ENCODE measurements at regions not wholly inside any gene's neighbourhood (a gene's known extent, or its start where the extent isn't known, plus 50 kb on each side); places are given as distances from the start of the nearest gene placed in this dataset.

DNA sequence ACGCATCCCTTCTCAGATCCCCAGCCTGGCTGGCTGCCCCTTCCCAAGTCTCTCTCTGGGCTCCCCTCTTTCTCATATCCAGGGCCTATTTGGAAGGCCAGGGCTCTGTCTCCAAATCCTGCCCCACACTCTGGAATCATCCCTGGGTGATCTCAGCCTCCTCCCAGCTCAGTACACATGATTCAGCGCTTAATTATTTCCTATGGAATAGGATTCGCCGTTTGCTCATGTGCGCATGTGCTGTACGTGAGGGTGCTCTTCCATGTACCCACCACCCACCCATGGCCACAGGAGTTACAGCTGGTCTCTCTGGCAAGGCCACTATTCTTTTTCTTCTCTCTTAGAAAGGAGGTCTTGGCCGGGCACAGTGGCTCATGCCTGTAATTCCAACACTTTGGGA, 81.7 kb upstream of the FOXP4 start:
- no peak for ATAC-seq
- TF ChIP-seq TOX (CRISPR knock-in tag; IDR thresholded peaks at IDR 0.05; ENCODE audit: borderline replicate concordance) (no peak), ARNTL (CRISPR knock-in tag; IDR thresholded peaks at IDR 0.05; ENCODE audit: borderline replicate concordance, low read depth) (no peak), GLIS3 (CRISPR knock-in tag; IDR thresholded peaks at IDR 0.05) (no peak), TCF4 (CRISPR knock-in tag; IDR thresholded peaks at IDR 0.05; ENCODE audit: borderline replicate concordance) (no peak), ZC3H10 (CRISPR knock-in tag; IDR thresholded peaks at IDR 0.05) (no peak), ZNF70 (CRISPR knock-in tag; IDR thresholded peaks at IDR 0.05) (no peak), ZNF565 (CRISPR knock-in tag; conservative IDR thresholded peaks at IDR 0.05; ENCODE audit: low read depth) (no peak), ZFP3 (CRISPR knock-in tag; IDR thresholded peaks at IDR 0.05) (no peak), SNAI2 (CRISPR knock-in tag; IDR thresholded peaks at IDR 0.05) (no peak), ISL1 (CRISPR knock-in tag; IDR thresholded peaks at IDR 0.05) (no peak), ESRRG (CRISPR knock-in tag; IDR thresholded peaks at IDR 0.05) (no peak), CSDC2 (CRISPR knock-in tag; IDR thresholded peaks at IDR 0.05) (no peak), ZNF8 (CRISPR knock-in tag; IDR thresholded peaks at IDR 0.05) (no peak), PPARA (CRISPR knock-in tag; IDR thresholded peaks at IDR 0.05; ENCODE audit: borderline replicate concordance) (no peak), RARB (CRISPR knock-in tag; IDR thresholded peaks at IDR 0.05) (no peak), ZFP30 (CRISPR knock-in tag; IDR thresholded peaks at IDR 0.05) (no peak)
- TF ChIP-seq, protein P1, sequence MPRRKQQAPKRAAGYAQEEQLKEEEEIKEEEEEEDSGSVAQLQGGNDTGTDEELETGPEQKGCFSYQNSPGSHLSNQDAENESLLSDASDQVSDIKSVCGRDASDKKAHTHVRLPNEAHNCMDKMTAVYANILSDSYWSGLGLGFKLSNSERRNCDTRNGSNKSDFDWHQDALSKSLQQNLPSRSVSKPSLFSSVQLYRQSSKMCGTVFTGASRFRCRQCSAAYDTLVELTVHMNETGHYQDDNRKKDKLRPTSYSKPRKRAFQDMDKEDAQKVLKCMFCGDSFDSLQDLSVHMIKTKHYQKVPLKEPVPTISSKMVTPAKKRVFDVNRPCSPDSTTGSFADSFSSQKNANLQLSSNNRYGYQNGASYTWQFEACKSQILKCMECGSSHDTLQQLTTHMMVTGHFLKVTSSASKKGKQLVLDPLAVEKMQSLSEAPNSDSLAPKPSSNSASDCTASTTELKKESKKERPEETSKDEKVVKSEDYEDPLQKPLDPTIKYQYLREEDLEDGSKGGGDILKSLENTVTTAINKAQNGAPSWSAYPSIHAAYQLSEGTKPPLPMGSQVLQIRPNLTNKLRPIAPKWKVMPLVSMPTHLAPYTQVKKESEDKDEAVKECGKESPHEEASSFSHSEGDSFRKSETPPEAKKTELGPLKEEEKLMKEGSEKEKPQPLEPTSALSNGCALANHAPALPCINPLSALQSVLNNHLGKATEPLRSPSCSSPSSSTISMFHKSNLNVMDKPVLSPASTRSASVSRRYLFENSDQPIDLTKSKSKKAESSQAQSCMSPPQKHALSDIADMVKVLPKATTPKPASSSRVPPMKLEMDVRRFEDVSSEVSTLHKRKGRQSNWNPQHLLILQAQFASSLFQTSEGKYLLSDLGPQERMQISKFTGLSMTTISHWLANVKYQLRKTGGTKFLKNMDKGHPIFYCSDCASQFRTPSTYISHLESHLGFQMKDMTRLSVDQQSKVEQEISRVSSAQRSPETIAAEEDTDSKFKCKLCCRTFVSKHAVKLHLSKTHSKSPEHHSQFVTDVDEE (CRISPR knock-in tag; IDR thresholded peaks at IDR 0.05), result no peak
- TF ChIP-seq, protein P2, sequence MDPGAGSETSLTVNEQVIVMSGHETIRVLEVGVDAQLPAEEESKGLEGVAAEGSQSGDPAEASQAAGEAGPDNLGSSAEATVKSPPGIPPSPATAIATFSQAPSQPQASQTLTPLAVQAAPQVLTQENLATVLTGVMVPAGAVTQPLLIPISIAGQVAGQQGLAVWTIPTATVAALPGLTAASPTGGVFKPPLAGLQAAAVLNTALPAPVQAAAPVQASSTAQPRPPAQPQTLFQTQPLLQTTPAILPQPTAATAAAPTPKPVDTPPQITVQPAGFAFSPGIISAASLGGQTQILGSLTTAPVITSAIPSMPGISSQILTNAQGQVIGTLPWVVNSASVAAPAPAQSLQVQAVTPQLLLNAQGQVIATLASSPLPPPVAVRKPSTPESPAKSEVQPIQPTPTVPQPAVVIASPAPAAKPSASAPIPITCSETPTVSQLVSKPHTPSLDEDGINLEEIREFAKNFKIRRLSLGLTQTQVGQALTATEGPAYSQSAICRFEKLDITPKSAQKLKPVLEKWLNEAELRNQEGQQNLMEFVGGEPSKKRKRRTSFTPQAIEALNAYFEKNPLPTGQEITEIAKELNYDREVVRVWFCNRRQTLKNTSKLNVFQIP (CRISPR knock-in tag; IDR thresholded peaks at IDR 0.05; ENCODE audit: borderline replicate concordance, low read depth), result no peak
- TF ChIP-seq, protein P3, sequence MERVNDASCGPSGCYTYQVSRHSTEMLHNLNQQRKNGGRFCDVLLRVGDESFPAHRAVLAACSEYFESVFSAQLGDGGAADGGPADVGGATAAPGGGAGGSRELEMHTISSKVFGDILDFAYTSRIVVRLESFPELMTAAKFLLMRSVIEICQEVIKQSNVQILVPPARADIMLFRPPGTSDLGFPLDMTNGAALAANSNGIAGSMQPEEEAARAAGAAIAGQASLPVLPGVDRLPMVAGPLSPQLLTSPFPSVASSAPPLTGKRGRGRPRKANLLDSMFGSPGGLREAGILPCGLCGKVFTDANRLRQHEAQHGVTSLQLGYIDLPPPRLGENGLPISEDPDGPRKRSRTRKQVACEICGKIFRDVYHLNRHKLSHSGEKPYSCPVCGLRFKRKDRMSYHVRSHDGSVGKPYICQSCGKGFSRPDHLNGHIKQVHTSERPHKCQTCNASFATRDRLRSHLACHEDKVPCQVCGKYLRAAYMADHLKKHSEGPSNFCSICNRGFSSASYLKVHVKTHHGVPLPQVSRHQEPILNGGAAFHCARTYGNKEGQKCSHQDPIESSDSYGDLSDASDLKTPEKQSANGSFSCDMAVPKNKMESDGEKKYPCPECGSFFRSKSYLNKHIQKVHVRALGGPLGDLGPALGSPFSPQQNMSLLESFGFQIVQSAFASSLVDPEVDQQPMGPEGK (CRISPR knock-in tag; IDR thresholded peaks at IDR 0.05; ENCODE audit: borderline replicate concordance), result no peak
- TF ChIP-seq, protein P4, sequence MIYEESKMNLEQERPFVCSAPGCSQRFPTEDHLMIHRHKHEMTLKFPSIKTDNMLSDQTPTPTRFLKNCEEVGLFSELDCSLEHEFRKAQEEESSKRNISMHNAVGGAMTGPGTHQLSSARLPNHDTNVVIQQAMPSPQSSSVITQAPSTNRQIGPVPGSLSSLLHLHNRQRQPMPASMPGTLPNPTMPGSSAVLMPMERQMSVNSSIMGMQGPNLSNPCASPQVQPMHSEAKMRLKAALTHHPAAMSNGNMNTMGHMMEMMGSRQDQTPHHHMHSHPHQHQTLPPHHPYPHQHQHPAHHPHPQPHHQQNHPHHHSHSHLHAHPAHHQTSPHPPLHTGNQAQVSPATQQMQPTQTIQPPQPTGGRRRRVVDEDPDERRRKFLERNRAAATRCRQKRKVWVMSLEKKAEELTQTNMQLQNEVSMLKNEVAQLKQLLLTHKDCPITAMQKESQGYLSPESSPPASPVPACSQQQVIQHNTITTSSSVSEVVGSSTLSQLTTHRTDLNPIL (CRISPR knock-in tag; IDR thresholded peaks at IDR 0.05; ENCODE audit: low read depth), result no peak

DNA sequence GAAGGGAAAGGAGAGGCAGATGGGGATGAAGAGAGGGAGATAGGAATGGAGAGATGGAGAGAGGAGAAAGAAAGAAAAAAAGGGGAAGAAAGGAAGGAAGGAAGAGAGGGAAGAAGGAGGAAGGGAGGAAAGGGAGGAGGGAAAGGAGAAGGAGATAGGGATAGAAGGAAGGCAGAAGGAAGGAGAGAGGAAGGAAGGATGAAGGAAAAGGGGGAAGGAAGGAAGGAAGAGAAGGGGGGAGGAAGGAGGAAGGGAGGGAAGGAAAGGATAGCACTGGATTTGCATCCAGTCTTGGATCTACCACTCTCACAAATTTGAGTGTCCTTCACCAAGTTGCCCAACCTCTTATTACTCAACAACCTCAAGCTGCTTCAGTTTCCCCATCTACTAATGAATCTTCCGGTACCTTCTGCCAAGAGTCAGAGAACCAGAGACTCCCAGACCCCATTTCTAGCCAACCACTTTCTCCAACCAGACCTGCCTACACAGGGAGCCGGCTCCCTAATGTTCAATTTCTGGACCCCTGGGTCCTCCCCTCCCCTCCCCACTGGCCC, 79.7 kb upstream of the FOXP4 start:
- TF ChIP-seq CSDC2 (CRISPR knock-in tag; IDR thresholded peaks at IDR 0.05), result no peak
- TF ChIP-seq ZNF70 (CRISPR knock-in tag; IDR thresholded peaks at IDR 0.05), result no peak
- TF ChIP-seq TCF4 (CRISPR knock-in tag; IDR thresholded peaks at IDR 0.05; ENCODE audit: borderline replicate concordance), result no peak
- TF ChIP-seq PPARA (CRISPR knock-in tag; IDR thresholded peaks at IDR 0.05; ENCODE audit: borderline replicate concordance), result no peak
- TF ChIP-seq GLIS3 (CRISPR knock-in tag; IDR thresholded peaks at IDR 0.05), result no peak
- TF ChIP-seq, protein P2 (CRISPR knock-in tag; IDR thresholded peaks at IDR 0.05; ENCODE audit: borderline replicate concordance, low read depth), result no peak
- TF ChIP-seq, protein P4 (CRISPR knock-in tag; IDR thresholded peaks at IDR 0.05; ENCODE audit: low read depth), result no peak
- TF ChIP-seq ISL1 (CRISPR knock-in tag; IDR thresholded peaks at IDR 0.05), result no peak
- ATAC-seq, result no peak

Measured in SK-N-SH treated with all-trans-retinoic acid at 6 μM for 48 hours (cell line).